Activated CD4-positive, alpha-beta T cell treated with anti-CD3 and anti-CD28 coated beads for 24 hours (primary cell): ENCODE measurements at regions not wholly inside any gene's neighbourhood (a gene's known extent, or its start where the extent isn't known, plus 50 kb on each side); places are given as distances from the start of the nearest gene placed in this dataset.

Experiments
- DNase-seq, 2 donors: peaks; one replicate each; pipeline ENCODE4 v3.0.0-alpha.2; 2020; ENCODE audit warnings: low read depth in 2 of 2

DNA sequence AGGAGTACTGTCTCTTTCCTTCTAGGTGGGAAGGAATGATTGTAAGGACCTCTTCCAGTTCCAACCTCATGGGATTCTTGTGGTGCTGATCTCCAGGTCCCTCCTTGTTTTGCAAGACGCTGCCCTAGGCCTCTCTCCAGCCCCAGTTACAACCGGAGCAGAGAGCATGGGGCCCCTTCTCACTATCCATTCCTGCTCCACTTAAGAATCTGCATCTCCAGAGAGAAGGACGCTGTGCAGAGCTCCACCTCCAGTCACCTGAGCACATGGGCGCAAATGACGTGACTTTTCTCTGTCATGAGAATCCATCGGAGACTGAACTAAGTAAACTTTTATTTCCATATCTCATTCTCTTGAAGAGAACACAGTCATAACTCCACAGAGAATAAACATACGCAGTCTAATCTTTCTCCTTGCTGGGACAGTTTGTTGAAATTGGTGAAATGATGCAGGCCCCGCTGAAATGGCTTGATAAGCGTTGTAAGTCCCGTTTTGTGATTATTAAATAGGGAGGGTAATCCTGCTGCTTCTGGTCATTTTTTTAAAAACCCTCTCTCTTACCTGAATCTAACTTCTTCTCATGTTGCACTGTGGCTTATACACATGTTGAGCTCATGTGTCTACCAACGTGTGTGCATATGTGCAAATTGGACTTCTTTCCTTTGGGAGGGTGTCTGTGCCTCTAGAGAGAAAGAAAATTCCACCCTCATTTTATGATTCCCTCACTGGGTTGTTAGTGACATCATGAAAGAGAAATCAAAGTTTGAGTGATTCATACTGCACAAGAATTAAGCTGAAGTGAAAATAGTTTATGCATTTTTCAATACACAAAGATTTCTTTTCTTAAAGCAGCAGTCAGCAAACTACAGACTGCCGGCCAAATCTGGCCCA, 133.2 kb upstream of the TBX20 start:
- no peak for DNase-seq

DNA sequence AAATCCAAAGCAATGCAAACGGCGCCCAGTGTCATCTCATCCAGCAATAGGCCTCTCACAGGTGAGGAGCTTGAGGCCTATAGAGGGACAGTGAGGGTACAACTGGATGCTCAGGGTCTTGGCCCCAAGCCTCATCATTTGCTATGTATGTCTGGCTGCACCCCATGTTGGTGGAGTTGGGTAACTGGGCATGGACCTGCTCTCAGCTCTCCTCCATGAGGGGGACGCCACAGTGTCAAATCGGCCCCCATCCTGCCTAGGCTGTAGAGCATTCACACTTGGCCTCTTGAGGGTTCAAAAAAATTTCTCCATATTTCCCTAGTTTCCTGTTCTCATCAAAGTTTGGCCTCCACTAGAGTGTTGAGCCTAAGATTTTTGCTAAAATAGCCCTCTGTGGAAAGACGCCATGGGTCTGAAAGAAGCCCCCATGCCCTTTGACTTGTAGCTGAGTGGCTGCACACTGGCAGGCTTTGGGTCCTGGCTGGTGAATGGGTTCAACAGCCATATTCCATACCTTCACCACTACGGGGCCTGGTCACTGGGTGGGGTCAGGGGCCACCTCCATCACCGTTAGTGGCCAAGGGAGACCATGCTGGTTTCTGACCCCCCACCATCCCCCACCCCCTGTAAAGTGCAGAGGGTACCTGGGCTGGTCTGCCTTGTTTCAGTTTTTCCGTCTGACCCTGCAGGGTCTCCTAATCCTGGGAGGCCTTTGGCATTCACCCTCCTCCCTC, 132.3 kb upstream of the TBX20 start:
- DNase-seq, result no peak

DNA sequence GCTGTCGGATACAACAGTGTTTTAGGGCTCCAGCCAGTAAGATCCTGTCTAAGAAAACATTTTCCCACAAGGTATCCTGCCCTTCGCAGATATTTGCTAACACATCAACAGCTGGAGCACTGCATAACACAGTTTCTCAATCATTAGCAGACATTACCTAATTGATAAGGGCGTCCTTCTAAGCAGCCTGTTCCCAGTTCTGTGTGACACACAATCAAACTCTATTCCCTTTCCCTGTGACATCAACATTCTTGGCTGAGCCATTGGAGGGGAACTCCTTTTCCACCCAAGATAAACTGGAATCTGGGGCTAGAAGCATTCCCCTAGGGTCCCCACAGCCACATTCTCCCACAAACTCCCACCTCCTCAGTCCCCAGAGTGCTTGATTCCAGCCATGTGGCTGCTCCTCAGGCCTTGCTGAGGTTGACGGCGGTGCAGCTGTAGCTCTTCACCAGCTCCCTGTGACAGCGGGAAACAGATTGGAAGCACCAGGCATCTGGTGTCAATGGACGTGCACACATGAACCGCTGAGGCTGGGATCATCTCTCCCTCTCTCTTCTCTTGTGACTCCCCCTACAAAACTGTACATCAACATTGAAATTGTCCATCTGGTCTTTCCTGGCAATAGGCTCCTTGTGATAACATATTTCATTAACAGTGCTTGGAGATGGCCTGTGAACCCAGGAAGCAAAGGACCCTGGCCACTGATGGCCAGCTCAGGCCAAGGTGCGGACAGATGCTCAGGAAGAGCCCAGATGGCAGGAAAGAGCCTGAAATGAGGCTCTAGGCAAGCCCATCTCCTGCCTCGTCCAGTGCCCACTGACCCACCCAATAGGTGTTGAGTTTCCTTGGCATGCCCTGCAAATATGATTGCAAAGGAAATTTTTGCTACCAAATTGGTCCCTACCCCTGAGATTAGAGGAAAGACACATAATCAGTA, 131.1 kb upstream of the TBX20 start:
- no peak for DNase-seq

DNA sequence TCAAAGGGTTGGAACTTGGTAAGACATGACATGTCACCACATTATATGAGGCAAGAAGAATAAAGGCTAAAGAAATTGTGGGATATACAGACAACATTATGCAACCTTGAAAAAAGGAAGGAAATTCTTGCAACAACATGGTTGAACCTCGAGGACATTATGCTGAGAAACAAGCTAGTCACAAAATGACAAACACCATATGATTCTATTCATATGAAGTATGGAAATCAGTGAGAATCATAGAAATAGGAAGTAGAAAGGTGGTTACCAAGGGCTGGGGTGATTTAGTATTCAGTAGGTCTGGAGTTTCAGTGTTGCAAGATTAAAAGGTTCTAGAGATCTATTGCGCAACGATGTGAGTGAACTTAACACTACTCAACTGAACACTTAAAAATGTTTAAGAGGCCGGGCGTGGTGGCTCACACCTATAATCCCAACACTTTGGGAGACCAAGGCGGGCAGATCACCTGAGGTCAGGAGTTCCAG, 126.9 kb upstream of the TBX20 start:
- no peak for DNase-seq

DNA sequence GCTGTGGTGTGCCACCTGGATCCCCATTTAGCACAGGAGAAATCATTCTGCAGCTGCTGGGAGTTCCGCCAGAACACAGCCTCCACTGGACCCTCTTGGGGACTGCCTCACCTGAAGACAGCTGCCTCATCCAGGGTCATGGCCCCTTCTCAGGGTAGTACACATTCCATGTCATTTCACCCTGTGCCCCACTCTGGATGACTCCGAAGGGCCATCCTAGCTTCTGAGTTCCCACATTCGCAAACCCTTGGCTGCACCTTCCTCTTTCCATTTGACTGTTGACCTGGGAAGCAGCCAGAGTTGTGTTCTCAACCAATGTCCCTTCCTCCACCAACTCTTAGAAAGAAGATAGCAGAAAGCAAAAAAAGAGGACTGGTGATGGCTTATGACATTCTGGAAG, 125.6 kb upstream of the TBX20 start:
- no peak for DNase-seq

DNA sequence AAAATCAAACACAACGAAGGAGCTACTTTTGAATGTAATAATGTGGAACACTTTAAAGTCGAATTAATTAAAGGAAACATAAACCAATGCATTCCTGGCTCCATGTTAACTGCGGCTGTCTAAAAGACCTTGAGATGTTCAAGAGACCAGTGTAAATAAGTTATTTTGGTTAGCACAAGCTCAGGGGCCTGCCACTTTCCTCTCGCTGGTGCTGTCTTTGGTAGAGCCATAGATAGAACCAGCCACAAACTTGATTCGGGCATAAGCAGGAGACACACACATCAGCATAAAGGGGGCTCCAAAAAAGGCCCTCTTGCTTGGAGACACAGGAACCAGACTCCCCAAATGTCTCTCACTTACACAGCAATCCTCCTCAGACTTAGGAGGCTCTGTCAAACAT, 121.6 kb upstream of the TBX20 start:
- no peak for DNase-seq

DNA sequence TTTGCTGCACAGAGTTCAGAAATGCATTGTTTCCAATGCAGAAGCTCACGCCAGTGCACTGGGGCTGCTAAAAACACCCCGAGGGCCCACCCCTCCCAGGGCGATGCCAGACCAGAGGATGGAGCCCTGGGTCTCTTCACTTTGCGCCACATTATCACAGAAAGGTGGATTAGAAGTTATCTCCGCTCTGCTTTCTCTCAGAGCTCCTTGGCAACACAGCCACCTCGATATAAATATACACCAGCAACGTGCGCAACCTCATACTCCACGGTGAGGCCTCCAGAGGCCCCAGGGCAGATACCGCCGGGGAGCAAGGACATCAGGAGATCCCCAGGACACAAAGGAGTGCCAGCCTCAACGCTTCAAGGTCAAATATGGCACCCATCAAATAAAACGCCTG, 121.0 kb upstream of the TBX20 start:
- no peak for DNase-seq

DNA sequence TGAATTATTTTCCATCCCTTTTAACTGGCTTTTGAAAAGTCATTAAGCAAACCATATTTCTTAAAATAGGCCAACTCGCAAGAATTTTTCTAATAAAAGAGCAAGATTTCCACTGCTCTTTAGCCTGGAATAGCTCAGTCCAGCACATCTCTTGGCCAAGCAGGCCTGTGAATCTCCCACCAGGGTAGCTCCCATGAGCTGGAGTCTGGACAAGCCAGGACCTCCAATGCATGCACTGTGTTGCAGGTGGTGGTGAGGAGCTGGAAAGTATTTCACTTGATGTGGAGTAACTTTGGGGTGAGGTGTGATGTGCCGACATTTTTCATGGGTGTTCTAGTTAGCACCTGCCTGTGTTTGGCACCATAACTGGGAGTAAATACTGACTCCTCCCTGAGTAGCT, 117.3 kb upstream of the TBX20 start:
- no peak for DNase-seq

DNA sequence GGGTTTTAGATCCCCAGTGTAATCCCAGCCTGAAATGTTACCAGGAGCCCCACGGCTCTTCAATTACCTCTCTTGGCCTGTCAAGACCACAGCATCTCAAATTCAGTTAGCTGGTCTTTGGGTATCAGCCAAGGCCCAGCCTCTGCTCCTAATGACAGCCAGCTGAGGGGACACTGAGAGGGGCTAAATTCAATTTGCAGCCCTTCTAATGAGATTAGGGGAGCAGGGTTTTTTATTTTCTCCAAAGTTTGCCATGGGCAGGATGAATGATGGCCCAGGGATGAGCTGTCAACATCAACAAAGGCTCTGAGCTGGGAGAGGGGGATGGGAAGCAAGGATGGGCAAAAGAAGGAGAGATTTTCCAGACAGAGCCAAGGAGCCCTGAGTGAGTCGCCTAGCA, 116.8 kb upstream of the TBX20 start:
- DNase-seq, result no peak

DNA sequence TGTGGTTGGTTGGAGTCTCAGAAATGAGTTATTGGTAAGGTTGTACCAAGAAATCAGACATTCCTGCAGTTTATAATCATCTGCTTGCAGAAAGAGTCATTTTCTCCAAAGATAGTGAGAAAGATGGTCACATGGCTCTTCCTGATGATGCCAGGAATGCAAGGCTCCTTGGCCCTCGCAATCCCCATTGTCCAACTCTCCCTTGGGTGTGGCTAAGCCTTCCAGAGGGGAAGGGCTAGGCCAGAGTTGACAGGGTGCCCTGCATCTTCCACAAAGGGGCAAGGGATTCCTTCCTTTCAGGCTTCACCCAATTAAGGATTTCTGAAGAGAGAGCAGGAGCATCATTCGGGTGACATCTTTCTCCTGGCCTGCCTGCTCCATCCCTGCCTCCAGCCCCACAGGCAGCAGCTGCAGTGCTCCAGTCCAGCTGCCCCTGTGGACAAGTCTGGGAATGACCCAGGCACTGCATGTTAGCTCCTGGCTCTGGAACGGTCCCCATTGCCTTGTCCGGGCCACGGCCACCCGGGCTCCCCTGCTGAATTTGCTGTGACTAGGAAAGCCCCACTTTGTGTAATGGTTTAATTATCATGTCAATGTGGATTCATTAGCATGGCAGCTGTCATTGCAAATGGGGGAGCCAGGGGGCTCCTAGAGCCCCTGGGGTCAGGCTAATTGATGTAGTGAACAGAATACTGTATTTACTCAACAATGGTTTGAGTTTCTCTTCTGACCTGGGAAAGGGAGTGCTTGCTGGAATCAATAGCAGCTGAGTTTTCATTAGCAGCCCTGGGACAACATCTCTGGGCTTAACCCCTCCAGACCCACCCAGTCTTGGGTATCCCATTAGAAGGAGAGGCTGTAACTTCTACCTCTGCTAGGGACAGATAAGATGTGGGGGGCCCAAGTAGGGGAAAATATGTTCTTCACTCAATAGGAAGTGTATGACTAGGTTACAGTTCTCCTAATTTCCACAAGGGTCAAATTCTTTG, 112.6 kb upstream of the TBX20 start:
- no peak for DNase-seq

DNA sequence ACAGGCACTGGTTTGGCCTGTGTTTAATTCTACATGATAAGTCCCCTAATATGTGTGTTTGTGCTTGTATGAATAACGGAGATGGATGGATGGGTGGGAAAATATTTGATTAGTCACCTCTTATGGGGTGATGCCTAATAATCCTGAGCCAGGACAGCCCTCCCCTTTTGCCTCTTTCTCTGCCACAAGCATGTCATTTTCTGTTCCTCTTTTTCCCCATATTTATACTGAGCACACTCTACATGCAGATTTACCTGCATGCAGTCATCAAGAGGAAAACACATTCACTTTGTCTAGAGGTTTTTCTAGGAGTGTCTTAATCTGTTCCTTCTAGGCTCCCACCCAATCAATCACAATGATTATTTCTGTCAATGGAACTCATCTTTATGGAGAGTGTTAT, 111.6 kb upstream of the TBX20 start:
- no peak for DNase-seq

DNA sequence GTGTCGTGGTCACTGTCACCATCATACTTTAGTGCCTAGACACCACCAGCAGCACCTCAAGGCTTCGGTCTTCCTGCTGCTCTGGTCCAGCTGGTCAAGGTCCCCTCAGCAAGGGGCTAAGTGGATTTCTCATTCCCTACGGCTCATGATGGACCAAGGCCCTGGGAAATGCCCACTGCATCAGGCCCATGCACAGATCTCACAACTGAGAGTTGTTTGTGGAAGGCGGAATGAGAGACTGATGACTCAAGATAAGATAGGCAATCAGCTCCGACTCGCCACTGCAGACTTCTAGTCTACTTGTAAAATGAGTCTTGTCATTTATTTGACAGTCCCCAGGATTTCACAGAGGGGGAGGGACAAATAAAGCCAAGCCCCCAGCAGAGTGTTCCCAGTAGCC, 108.4 kb upstream of the TBX20 start:
- DNase-seq, result no peak

DNA sequence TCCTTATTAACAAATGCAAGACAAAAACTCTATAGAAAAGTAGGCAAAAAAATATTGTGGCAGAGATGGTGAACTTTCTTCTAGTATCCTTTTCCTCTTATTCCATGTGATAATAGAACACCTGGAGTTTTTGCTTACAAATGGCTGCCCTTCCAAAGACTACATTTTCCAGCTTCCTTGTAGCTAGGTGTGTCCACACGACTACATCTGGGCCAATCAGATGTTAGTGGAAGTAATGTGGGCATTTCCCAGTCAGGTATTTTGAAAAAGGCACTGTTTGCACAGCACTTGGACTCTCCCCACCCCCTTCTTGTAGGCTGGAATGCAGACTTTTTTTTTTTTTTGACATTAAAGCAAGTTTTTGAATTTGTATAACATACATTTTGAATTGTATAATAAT, 105.5 kb upstream of the TBX20 start:
- DNase-seq, result no peak

DNA sequence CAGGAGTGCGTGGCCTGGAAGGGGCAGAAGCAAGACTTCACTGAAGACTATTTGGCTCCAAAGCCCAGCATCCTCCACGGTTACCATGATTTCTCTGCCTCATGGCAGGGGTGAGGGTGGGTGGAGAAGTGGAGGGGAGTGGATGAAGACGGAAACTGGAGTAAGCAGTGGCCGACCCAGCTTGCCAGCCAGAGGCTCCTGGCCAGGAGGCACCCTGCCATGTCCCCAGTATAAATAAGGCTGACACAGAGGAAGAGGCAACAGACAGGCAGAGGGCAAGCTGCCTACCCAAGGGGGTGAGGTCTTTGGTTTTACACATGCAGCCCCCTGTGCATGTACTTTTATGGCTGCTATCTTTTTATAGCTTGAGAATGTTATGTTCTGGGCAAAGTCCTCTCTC, 102.6 kb upstream of the TBX20 start:
- no peak for DNase-seq

DNA sequence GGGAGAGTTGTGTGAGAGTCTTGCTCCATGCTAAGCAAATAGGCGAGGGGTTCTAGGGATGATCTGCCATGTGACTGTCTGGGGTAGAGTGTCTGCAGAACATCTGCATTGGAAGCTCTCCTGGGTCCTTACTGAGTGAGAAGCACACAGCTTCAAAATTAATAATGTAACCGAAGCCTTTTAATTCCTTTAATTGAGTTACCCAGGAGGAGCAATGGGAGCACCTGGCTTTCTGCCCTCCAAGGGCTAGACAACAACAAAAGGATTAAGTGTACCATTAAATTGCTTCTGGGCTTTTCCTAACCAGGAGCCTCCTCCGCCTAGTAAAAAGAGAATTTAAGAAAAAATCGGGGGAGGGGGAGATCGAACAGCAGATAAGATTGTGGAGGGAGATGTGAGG, 102.0 kb upstream of the TBX20 start:
- DNase-seq, result no peak

DNA sequence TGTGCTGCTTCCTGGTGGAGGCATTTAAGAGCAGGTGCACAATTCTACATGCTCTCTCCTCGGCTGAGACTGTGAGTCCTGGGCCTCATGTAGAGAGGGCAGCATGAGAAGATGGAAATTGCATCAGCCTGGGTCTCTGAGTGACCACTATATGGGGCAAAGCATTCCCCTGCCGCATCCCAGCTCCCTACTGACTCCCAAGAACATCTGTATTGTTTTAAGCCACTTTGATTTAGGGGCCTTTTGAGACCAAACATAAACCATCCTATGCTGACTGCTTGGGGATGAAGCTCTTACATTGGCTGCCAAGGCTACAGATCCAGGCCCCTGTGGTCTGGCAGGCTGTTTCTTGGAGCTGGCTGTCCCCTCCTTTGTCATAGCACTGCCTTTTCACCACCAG, 101.3 kb upstream of the TBX20 start:
- DNase-seq, result no peak

DNA sequence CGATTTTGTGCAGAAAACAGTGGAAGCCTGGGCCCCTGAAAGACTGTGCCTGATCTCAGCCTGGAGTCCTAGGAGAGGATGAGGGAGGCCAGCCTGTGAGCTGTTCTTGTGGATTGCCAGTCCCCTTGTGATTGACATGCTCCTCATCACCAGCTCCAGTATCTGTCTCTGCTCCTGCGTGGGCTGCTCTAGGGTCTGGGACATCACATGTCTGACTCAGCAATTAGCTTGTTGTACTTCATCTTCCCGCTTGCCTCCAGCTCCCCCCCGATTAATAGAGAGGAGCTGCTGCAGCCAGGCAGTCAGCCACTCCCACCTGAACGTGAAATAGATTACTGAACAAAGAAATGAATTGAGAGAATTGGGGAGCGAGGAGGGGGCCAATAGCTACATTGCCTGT, 99.6 kb upstream of the TBX20 start:
- DNase-seq, result no peak

DNA sequence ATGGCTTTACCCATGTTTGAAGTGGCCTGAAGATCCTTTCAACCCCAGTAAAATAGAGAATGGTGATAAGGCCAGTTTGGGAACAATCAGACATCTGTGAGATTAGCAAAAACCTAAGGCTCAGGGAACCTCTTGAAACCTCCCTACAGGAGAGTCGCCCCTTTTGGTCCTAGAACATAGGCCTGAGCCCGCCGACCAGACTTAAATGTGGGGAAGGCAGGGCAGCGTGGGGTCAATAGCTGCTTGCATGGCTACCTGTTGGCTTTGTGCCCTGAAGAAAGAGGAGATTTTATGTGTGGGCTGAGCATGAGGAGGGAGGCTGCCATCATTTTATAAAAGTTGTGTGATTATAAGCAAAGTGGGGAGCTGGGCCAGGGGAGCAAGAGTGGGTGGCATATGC, 97.6 kb upstream of the TBX20 start:
- no peak for DNase-seq

DNA sequence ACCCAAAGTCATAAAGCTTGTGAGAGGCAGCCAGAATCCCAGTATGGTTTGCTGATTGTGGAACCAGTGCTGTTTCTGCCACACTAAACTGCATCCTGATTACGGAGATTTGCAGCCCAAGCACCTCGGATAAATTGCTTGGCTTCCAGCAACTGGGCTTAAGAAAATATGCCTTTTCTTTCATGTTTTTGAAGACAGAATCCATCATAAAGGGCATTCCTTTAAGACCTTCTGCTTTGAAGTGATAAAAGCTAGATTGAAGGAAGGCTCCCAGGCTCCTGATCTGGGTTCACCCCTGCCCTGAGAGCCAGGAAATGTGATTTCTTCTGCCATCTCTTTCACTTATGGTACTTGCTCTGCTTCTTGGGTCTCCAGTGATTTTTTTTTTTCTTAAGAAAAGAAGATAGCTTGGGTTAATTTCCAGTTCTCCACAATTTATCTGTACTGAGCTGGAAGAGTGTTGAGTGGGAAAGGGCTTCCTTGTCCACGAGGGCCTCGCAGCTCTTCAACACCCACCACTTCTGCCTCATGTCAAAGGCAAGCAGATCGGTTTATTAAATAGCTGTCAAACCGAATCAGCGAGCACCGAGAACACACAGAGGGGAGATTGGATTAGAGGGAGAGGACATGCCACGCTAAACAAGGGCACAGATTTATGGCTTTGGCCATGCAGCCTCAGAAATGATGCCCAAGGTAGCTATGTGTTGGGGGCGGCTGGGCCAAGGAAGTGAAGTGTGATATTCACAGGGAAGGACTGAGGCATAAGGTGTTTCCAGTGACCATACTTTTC, 94.9 kb upstream of the TBX20 start:
- no peak for DNase-seq

DNA sequence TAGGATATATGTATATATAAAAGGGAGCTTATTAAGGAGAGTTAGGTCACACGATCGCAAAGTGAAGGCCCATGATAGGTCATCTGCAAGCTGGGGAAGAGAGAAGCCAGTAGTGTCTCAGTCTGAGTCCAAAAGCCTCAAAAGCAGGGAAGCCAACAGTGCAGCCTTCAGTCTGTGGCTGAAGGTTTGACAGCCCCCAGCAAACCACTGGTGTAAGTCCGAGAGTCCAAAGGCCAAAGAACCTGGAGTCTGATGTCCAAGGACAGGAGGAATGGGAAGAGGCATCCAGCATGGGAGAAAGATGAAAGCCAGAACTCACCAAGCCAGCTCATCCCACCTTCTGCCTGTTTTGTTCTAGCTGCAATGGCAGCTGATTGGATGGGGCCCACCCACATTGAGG, 88.9 kb upstream of the TBX20 start:
- no peak for DNase-seq
